Astrocyte of the cerebellum (primary cell): ENCODE measurements at regions not wholly inside any gene's neighbourhood (a gene's known extent, or its start where the extent isn't known, plus 50 kb on each side); places are given as distances from the start of the nearest gene placed in this dataset.

Experiments used
- DNase-seq: peaks from one replicate; pipeline ENCODE4 v3.0.0-alpha.2; 2011; ENCODE audit warnings: low read depth
- H3K4me3 ChIP-seq: 2 replicates; pipeline ENCODE4 v1.5.1; 2011; ENCODE audit warnings: mild to moderate bottlenecking, low read depth, low read length, moderate library complexity
- in situ Hi-C: cut with HindIII; loops from 2 replicates; pipeline ENCODE4 v1.10.0; 2017; ENCODE audit warnings: low sequenced_read_pairs
- TF ChIP-seq, protein P1 (sequence below): IDR thresholded peaks from 2 replicates; pipeline ENCODE4 v1.5.1; 2012; ENCODE audit warnings: low read length, low read depth, moderate library complexity, mild to moderate bottlenecking; ENCODE audit errors: missing control alignments

DNA sequence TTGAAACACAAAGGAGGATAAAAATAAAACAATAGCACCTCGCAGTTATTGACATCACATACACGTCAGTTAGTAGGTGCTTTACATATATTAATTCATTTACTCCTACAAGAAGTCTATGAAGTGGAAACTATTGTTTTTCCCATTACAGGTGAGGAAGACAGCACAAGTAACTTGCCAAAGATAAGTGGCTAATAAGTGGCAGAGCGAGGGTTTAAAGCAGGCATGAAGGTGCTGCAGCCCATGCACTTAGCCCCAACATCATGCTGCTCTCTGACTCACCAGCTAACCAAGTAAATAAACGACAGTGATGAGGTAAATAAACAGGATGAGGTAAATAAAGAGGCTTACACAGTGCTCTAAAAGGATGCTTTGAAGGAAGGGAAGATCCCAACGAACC lies 498.6 kb upstream of the ZEB2 start:
- in situ Hi-C loops: no loop called here
- TF ChIP-seq, protein P1, sequence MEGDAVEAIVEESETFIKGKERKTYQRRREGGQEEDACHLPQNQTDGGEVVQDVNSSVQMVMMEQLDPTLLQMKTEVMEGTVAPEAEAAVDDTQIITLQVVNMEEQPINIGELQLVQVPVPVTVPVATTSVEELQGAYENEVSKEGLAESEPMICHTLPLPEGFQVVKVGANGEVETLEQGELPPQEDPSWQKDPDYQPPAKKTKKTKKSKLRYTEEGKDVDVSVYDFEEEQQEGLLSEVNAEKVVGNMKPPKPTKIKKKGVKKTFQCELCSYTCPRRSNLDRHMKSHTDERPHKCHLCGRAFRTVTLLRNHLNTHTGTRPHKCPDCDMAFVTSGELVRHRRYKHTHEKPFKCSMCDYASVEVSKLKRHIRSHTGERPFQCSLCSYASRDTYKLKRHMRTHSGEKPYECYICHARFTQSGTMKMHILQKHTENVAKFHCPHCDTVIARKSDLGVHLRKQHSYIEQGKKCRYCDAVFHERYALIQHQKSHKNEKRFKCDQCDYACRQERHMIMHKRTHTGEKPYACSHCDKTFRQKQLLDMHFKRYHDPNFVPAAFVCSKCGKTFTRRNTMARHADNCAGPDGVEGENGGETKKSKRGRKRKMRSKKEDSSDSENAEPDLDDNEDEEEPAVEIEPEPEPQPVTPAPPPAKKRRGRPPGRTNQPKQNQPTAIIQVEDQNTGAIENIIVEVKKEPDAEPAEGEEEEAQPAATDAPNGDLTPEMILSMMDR: no peak
- DNase-seq: no peak
- no peak overlapping the region for H3K4me3 ChIP-seq

DNA sequence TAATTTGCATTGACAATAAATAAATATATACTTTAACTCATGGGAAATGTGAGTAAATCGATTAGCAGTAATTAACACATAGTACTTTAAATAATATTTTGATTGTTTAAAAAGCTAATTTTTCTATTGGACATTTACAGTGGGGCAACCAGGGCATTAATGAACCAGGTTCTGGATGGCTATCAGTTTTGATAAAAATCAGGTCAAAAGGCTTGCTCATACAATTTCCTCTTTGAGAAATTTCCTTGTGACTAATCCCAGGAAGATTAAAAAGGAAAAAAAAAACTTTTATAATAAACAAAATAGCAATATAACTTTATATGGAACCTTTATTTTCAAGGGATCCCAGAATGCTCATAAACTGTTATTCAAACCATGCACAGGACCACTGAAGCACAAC lies 497.2 kb upstream of the ZEB2 start:
- no peak overlapping the region for H3K4me3 ChIP-seq
- no peak for DNase-seq
- TF ChIP-seq, protein P1: no peak
- in situ Hi-C loops: no loop called here

DNA sequence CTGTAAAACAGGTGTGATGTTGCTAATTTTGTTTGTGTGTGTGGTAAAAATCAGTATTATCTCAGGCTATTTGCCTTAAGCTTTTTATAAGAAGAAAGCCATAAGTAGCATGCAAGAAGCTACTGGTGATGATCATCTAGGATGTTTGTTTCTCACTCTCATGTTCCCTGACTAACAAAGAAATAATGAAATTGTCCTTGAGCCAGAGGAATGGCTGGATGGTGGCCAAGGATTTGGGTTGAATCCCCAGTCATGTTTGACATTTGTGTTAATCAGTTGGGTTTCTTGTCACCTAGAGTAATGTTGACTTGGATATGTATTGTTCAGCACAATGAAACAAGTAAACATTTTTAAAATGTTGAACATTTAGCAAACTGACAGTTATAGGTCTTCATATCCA lies 496.8 kb upstream of the ZEB2 start:
- in situ Hi-C loops: no loop called here
- H3K4me3 ChIP-seq: no peak overlapping the region

DNA sequence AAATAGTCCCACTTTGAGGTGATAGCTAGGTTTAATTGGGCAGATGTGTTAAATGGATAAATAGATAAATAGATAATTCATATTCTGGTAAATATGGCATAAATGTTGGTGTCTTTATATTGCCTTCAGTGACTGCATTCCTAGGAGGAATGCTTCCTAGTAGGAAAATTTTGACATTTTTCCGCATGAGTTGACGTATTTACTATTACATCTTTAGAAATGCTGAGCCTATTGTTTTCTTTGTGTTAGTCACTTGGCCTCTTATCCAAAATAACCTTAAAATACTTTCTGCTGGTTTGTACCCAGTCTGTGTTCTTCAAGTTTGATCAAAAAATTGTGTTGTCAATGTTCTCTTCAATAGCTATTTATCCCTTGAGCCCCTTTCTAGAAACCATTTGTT lies 495.6 kb upstream of the ZEB2 start:
- no peak overlapping the region for H3K4me3 ChIP-seq
- DNase-seq: no peak
- TF ChIP-seq, protein P1: no peak
- in situ Hi-C loops: no loop called here

More for the DNA sequence above, 496.8 kb upstream of the ZEB2 start:
- TF ChIP-seq, protein P1: no peak
- DNase-seq: no peak

DNA sequence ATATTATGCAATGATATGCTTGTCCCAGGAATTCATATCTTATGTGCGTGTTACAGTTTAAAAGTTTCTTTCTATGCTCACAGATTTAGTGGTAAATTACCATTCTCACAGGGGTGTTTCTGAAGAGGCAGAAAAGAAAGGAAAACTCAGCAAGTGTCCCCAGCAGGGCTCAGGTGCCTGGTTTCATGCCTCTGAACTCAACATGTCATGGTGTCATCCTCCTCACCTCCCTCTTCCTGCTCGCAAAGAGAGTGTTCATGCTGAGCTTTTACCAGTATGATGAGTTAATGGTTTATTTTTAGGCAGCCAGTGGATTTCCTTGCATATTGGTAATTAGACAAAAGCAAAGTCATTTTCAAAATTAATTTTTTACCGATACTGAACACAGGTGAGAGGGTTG lies 492.9 kb upstream of the ZEB2 start:
- TF ChIP-seq, protein P1: no peak
- in situ Hi-C loops: no loop called here
- no peak overlapping the region for H3K4me3 ChIP-seq
- DNase-seq: no peak

DNA sequence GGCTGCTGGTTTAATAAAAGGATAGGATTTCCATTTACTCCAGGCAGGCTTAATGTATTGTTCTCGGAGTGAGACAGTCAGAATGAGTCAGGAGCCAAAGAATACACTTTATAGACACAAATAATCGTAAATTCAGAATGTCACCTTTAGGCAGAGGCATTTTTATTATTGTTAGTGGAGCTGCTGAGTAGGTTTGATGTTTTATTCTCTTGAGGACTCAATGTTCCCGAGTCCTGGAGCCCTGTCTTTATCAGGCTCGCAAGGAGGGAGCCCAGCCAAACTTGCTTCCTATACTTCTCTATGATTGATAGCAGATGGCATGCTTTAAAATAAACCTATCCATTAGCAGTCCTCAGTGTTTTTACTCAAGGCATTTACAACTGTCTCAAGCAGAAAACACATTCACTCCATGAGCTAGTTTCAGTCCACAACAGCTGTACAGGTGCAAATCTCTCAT lies 492.3 kb upstream of the ZEB2 start:
- DNase-seq: no peak
- TF ChIP-seq, protein P1: no peak
- in situ Hi-C loops: no loop called here
- H3K4me3 ChIP-seq: no peak overlapping the region

DNA sequence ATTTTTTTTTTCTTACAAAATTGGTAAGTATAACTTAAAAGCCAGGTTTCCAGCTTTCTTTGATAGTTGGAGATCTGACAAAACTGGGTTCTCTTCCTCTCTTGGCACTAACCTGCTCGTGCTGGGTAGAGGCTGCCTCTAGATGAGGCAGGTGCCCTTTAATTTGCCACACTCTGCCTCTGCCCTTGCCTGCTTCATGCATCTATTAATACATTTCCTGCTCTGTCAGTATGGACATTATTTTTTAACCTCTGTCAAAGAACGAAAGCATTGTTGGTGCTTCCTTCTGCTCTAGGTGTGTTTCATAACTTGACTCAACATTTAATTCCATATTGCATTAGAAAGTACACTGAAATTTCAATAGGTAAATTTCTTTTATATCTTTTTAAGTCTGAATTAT lies 490.7 kb upstream of the ZEB2 start:
- no peak for DNase-seq
- H3K4me3 ChIP-seq: no peak overlapping the region
- in situ Hi-C loops: no loop called here
- TF ChIP-seq, protein P1: no peak
